Right renal pelvis (tissue), 4 donors: ENCODE measurements at regions not wholly inside any gene's neighbourhood (a gene's known extent, or its start where the extent isn't known, plus 50 kb on each side); places are given as distances from the start of the nearest gene placed in this dataset.
"Not testable (repeated sequence)": the region's sequence is repeated elsewhere in the genome, so short reads cannot be mapped to it uniquely, and the experiment has no call there.

Source experiments
- DNase-seq, 4 donors: peaks; one replicate each; pipeline ENCODE4 v3.0.0-alpha.2; 2013; ENCODE audit warnings: low read depth in 4 of 4, low spot score in 3 of 4, missing footprints in 1 of 4

- no peak for DNase-seq
Observed at GRCh38 chr13:67916650-67917049, 686.5 kb upstream of the PCDH9 start.

- no peak for DNase-seq
Observed at GRCh38 chr13:67914535-67914934, 684.4 kb upstream of the PCDH9 start.

GRCh38 chr13:67902960-67903359 lies 672.8 kb upstream of the PCDH9 start:
- not testable (repeated sequence) for DNase-seq

GRCh38 chr13:67880916-67881315 lies 650.8 kb upstream of the PCDH9 start:
- no peak for DNase-seq

GRCh38 chr13:67878376-67878775 lies 648.2 kb upstream of the PCDH9 start:
- DNase-seq = no peak

GRCh38 chr13:67877031-67877430 lies 646.9 kb upstream of the PCDH9 start:
- no peak for DNase-seq

GRCh38 chr13:67867206-67867605 lies 637.1 kb upstream of the PCDH9 start:
- no peak for DNase-seq

- DNase-seq = no peak
Observed at GRCh38 chr13:67860315-67860714, 630.2 kb upstream of the PCDH9 start.

GRCh38 chr13:67859904-67860303 lies 629.8 kb upstream of the PCDH9 start:
- DNase-seq = no peak

- DNase-seq = no peak
Observed at GRCh38 chr13:67857581-67858310, 627.6 kb upstream of the PCDH9 start.

GRCh38 chr13:67856955-67857354 lies 626.8 kb upstream of the PCDH9 start:
- no peak for DNase-seq

- peak in 3 of 4 donors; percentile 3 to 20 (median 5) for DNase-seq
Observed at GRCh38 chr13:67855741-67856238, 625.7 kb upstream of the PCDH9 start.

- DNase-seq = no peak
Observed at GRCh38 chr13:67854990-67855389, 624.9 kb upstream of the PCDH9 start.

GRCh38 chr13:67844574-67844973 lies 614.4 kb upstream of the PCDH9 start:
- DNase-seq = no peak

GRCh38 chr13:67841071-67841470 lies 610.9 kb upstream of the PCDH9 start:
- DNase-seq = no peak

- no peak for DNase-seq
Observed at GRCh38 chr13:67833564-67833963, 603.4 kb upstream of the PCDH9 start.

- no peak for DNase-seq
Observed at GRCh38 chr13:67829641-67830040, 599.5 kb upstream of the PCDH9 start.

- no peak for DNase-seq
Observed at GRCh38 chr13:67827992-67828391, 597.9 kb upstream of the PCDH9 start.

- no peak for DNase-seq
Observed at GRCh38 chr13:67821606-67822005, 591.5 kb upstream of the PCDH9 start.

GRCh38 chr13:67806796-67807195 lies 576.7 kb upstream of the PCDH9 start:
- DNase-seq = no peak

GRCh38 chr13:67803118-67803517 lies 573.0 kb upstream of the PCDH9 start:
- no peak for DNase-seq

GRCh38 chr13:67792151-67792676 lies 562.1 kb upstream of the PCDH9 start:
- no peak for DNase-seq
